ENCODE measurements at regions not wholly inside any gene's neighbourhood (a gene's known extent, or its start where the extent isn't known, plus 50 kb on each side); places are given as distances from the start of the nearest gene placed in this dataset.

GRCh38 chr1:102185260-102185659 lies 188.5 kb upstream of the OLFM3 start:
- TF ChIP-seq, protein P1, sequence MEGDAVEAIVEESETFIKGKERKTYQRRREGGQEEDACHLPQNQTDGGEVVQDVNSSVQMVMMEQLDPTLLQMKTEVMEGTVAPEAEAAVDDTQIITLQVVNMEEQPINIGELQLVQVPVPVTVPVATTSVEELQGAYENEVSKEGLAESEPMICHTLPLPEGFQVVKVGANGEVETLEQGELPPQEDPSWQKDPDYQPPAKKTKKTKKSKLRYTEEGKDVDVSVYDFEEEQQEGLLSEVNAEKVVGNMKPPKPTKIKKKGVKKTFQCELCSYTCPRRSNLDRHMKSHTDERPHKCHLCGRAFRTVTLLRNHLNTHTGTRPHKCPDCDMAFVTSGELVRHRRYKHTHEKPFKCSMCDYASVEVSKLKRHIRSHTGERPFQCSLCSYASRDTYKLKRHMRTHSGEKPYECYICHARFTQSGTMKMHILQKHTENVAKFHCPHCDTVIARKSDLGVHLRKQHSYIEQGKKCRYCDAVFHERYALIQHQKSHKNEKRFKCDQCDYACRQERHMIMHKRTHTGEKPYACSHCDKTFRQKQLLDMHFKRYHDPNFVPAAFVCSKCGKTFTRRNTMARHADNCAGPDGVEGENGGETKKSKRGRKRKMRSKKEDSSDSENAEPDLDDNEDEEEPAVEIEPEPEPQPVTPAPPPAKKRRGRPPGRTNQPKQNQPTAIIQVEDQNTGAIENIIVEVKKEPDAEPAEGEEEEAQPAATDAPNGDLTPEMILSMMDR (IDR thresholded peaks at IDR 0.05) = no peak
- no peak for TF ChIP-seq EP300 (IDR thresholded peaks at IDR 0.05)

All from upper lobe of left lung (tissue), 4 donors.